PC-9 (cell line): ENCODE measurements at regions not wholly inside any gene's neighbourhood (a gene's known extent, or its start where the extent isn't known, plus 50 kb on each side); places are given as distances from the start of the nearest gene placed in this dataset.

Experiments
- BruUV-seq: library from RNA; stranded (reverse); fragments of 400-500 nt; replicated peaks from 2 replicates; lab custom pipeline; 2021; lab: Mats Ljungman, UMichigan
- CTCF ChIA-PET: fragments of 300-600 bp; sonication (Branson Sonifier 250); formaldehyde crosslinking; loops from one replicate; lab custom pipeline; 2022; ENCODE audit warnings: antibody characterized with exemption; lab: Charles Lee
- POLR2A ChIA-PET: fragments of 300-600 bp; sonication (Branson Sonifier 250); formaldehyde crosslinking; loops from one replicate; lab custom pipeline; 2022; ENCODE audit warnings: antibody characterized with exemption; ENCODE audit not compliant: unreplicated experiment; lab: Charles Lee
- DNase-seq, 2 experiments: peaks; one replicate each; pipeline versions ENCODE4 v3.0.0 to v3.0.0-alpha.2; 2015 to 2022; ENCODE audit warnings: mixed read lengths in 1 of 2
- H2AFZ ChIP-seq: fragments of 200-600 bp; sonication (generic); 2 replicates; pipeline ENCODE4 v1.8.1; 2017; ENCODE audit warnings: antibody characterized with exemption
- H3F3A ChIP-seq: fragments of 200-600 bp; sonication (generic); 2 replicates; pipeline ENCODE4 v1.8.1; 2017; ENCODE audit warnings: antibody characterized with exemption, mild to moderate bottlenecking, low read depth; ENCODE audit not compliant: insufficient read depth
- H3K27ac ChIP-seq: fragments of 200-600 bp; sonication (generic); 2 replicates; pipeline ENCODE4 v1.6.1; 2016; ENCODE audit warnings: mixed run types
- H3K27me3 ChIP-seq: fragments of 200-600 bp; sonication (generic); 2 replicates; pipeline ENCODE4 v1.6.1; 2016; ENCODE audit warnings: low read depth, mixed run types; ENCODE audit not compliant: insufficient read depth
- H3K36me3 ChIP-seq: fragments of 200-600 bp; sonication (generic); 2 replicates; pipeline ENCODE4 v1.6.1; 2016; ENCODE audit warnings: low read depth, mixed run types
- H3K4me1 ChIP-seq: fragments of 200-600 bp; sonication (generic); replicated peaks from 2 replicates; pipeline ENCODE4 v1.6.1; 2016; ENCODE audit warnings: mixed run types; ENCODE audit not compliant: insufficient read depth
- H3K4me2 ChIP-seq: fragments of 200-600 bp; sonication (generic); 2 replicates; pipeline ENCODE4 v1.6.1; 2017; ENCODE audit warnings: mixed run types
- H3K4me3 ChIP-seq: fragments of 200-600 bp; sonication (generic); 2 replicates; pipeline ENCODE4 v1.6.1; 2016; ENCODE audit warnings: mixed run types
- H3K79me2 ChIP-seq: fragments of 200-600 bp; sonication (generic); 2 replicates; pipeline ENCODE4 v1.6.1; 2017; ENCODE audit warnings: low read depth, mixed run types
- H3K9me2 ChIP-seq: fragments of 200-600 bp; sonication (generic); 2 replicates; pipeline ENCODE4 v1.8.1; 2017; ENCODE audit warnings: mild to moderate bottlenecking; ENCODE audit not compliant: insufficient read depth
- H3K9me3 ChIP-seq: fragments of 200-600 bp; sonication (generic); 2 replicates; pipeline ENCODE4 v1.8.1; 2016; ENCODE audit warnings: low read depth; ENCODE audit not compliant: insufficient read depth
- H4K20me1 ChIP-seq: fragments of 200-600 bp; sonication (generic); 2 replicates; pipeline ENCODE4 v1.8.1; 2017; ENCODE audit not compliant: insufficient read depth
- CTCF ChIP-seq: fragments of 200-600 bp; sonication (generic); conservative IDR thresholded peaks from 2 replicates; pipeline ENCODE4 v1.6.1; 2017; ENCODE audit warnings: mixed run types, antibody characterized with exemption, mild to moderate bottlenecking, moderate library complexity
- EZH2 ChIP-seq: fragments of 200-600 bp; sonication (generic); IDR thresholded peaks from 2 replicates; pipeline ENCODE4 v1.8.0; 2017; ENCODE audit warnings: antibody characterized with exemption, low read depth
- intact Hi-C: fragments of 100-400 bp; cut with micrococcal nuclease; formaldehyde crosslinking; loops from one replicate; pipeline ENCODE4 v1.10.0; 2022; ENCODE audit not compliant: unreplicated experiment

GRCh38 chr4:116362583-116362982, 722.8 kb downstream of the TRAM1L1 start:
- TF ChIP-seq EZH2, result no peak
- TF ChIP-seq CTCF, result no peak
- intact Hi-C loops, result no loop called here
- Histone ChIP-seq H4K20me1 (no peaks in the 10 kb centered on the region), H3K4me2 (no peak overlapping the region), H3K27me3 (no peaks in the 10 kb centered on the region), H3K36me3 (no peaks in the 10 kb centered on the region), H2AFZ (no peak overlapping the region), H3K4me1 (no peaks in the 10 kb centered on the region), H3K79me2 (no peaks in the 10 kb centered on the region), H3K4me3 (no peak overlapping the region), H3K27ac (no peak overlapping the region), H3K9me3 (no peaks in the 10 kb centered on the region), H3K9me2 (no peaks in the 10 kb centered on the region), H3F3A (no peaks in the 10 kb centered on the region)
- CTCF ChIA-PET, result no interaction called here
- POLR2A ChIA-PET, result no interaction called here
- no TSS peak for BruUV-seq
- no peak for DNase-seq

GRCh38 chr4:116361790-116362189, 723.6 kb downstream of the TRAM1L1 start:
- Histone ChIP-seq H3K4me3 (no peak overlapping the region), H3K9me3 (no peaks in the 10 kb centered on the region), H3K36me3 (no peaks in the 10 kb centered on the region), H3K4me1 (no peaks in the 10 kb centered on the region), H3K9me2 (no peaks in the 10 kb centered on the region), H3K79me2 (no peaks in the 10 kb centered on the region), H2AFZ (no peak overlapping the region), H3K4me2 (no peak overlapping the region), H3F3A (no peaks in the 10 kb centered on the region), H3K27ac (no peak overlapping the region), H3K27me3 (no peaks in the 10 kb centered on the region), H4K20me1 (no peaks in the 10 kb centered on the region)
- ChIA-PET CTCF (no interaction called here), POLR2A (no interaction called here)
- intact Hi-C loops, result no loop called here
- BruUV-seq, result no TSS peak
- TF ChIP-seq EZH2, result no peak
- no peak for TF ChIP-seq CTCF
- no peak for DNase-seq

- H3K9me3 ChIP-seq, result no peaks in the 10 kb centered on the region
- no peaks in the 10 kb centered on the region for H3K4me1 ChIP-seq
- H3K4me3 ChIP-seq, result no peak overlapping the region
- peak; percentile 34 to 42 for DNase-seq
- H2AFZ ChIP-seq, result no peak overlapping the region
- H3K27ac ChIP-seq, result no peak overlapping the region
- H3K27me3 ChIP-seq, result no peaks in the 10 kb centered on the region
- H3K36me3 ChIP-seq, result no peaks in the 10 kb centered on the region
- ChIA-PET POLR2A (no interaction called here), CTCF (no interaction called here)
- no peaks in the 10 kb centered on the region for H3K79me2 ChIP-seq
- no TSS peak for BruUV-seq
- H3K4me2 ChIP-seq, result no peak overlapping the region
- H4K20me1 ChIP-seq, result no peaks in the 10 kb centered on the region
- intact Hi-C loops, result loop anchor here (5.0 kb wide), 1 partner anchor 1914 kb away; no protein-coding TSS in a partner anchor
- TF ChIP-seq CTCF, result peak; percentile 60
- no peak for TF ChIP-seq EZH2
- no peaks in the 10 kb centered on the region for H3K9me2 ChIP-seq
- no peaks in the 10 kb centered on the region for H3F3A ChIP-seq
These were observed 726.6 kb downstream of the TRAM1L1 start for GRCh38 chr4:116358633-116359222.
